Ishikawa (cell line): ENCODE measurements at regions not wholly inside any gene's neighbourhood (a gene's known extent, or its start where the extent isn't known, plus 50 kb on each side); places are given as distances from the start of the nearest gene placed in this dataset.
A peak's percentile ranks its signal among the peaks of the same experiment; 100 is the strongest.

Experiments used
- CREB1 ChIP-seq: IDR thresholded peaks from 2 replicates; pipeline ENCODE4 v1.6.1; 2012; ENCODE audit warnings: low read depth
- EGR1 ChIP-seq: IDR thresholded peaks from 2 replicates; pipeline ENCODE4 v1.6.1; 2012
- EP300 ChIP-seq: IDR thresholded peaks from 2 replicates; pipeline ENCODE4 v1.6.1; 2012; ENCODE audit warnings: borderline replicate concordance
- FOXM1 ChIP-seq: IDR thresholded peaks from 2 replicates; pipeline ENCODE4 v1.6.1; 2012; ENCODE audit warnings: low read depth, borderline replicate concordance
- MAX ChIP-seq: IDR thresholded peaks from 2 replicates; pipeline ENCODE4 v1.6.1; 2012
- NFIC ChIP-seq: IDR thresholded peaks from 2 replicates; pipeline ENCODE4 v1.6.1; 2012
- RAD21 ChIP-seq: IDR thresholded peaks from 2 replicates; pipeline ENCODE4 v1.6.1; 2012; ENCODE audit warnings: low read depth
- REST ChIP-seq: IDR thresholded peaks from 2 replicates; pipeline ENCODE4 v1.6.1; 2012; ENCODE audit warnings: low read depth, mild to moderate bottlenecking
- TAF1 ChIP-seq: IDR thresholded peaks from 2 replicates; pipeline ENCODE4 v1.6.1; 2012; ENCODE audit warnings: low read depth, mild to moderate bottlenecking
- TCF12 ChIP-seq: IDR thresholded peaks from 2 replicates; pipeline ENCODE4 v1.6.1; 2012; ENCODE audit warnings: low read depth
- TEAD4 ChIP-seq: IDR thresholded peaks from 2 replicates; pipeline ENCODE4 v1.6.1; 2012
- USF1 ChIP-seq: IDR thresholded peaks from 2 replicates; pipeline ENCODE4 v1.6.1; 2012
- YY1 ChIP-seq: IDR thresholded peaks from 2 replicates; pipeline ENCODE4 v1.6.1; 2012; ENCODE audit warnings: low read depth
- ZBTB7A ChIP-seq: IDR thresholded peaks from 2 replicates; pipeline ENCODE4 v1.6.1; 2012; ENCODE audit warnings: low read depth

GRCh38 chr4:52259978-52260377, 208.9 kb downstream of the SPATA18 start:
- TF ChIP-seq TCF12 (no peak), CREB1 (no peak), YY1 (no peak)

GRCh38 chr4:52260514-52261210, 209.6 kb downstream of the SPATA18 start:
- TF ChIP-seq RAD21: no peak
- TF ChIP-seq CREB1: no peak
- no peak for TF ChIP-seq FOXM1
- TF ChIP-seq EP300: no peak
- no peak for TF ChIP-seq TCF12

GRCh38 chr4:52263607-52264006, 212.5 kb downstream of the SPATA18 start:
- 0 out of 2 replicates have a peak, but pooled peaks have one; percentile 26 for TF ChIP-seq MAX
- TF ChIP-seq NFIC: peak; percentile 87
- no peak for TF ChIP-seq USF1
- peak; percentile 37; the same call in 1 of the 2 replicates for TF ChIP-seq EP300
- peak; percentile 85 for TF ChIP-seq TEAD4
- TF ChIP-seq TCF12: peak; percentile 62

- no peak for TF ChIP-seq MAX
- no peak for TF ChIP-seq YY1
- no peak for TF ChIP-seq RAD21
- no peak for TF ChIP-seq EGR1
- TF ChIP-seq NFIC: no peak
- no peak for TF ChIP-seq REST
- no peak for TF ChIP-seq TEAD4
- no peak for TF ChIP-seq ZBTB7A
- no peak for TF ChIP-seq FOXM1
- TF ChIP-seq USF1: no peak
Measured at GRCh38 chr4:52265781-52266525, 214.8 kb downstream of the SPATA18 start.

GRCh38 chr4:52266537-52267137, 215.5 kb downstream of the SPATA18 start:
- TF ChIP-seq TAF1: no peak
- no peak for TF ChIP-seq TEAD4
- no peak for TF ChIP-seq TCF12
- TF ChIP-seq EGR1: no peak
- TF ChIP-seq MAX: no peak
- no peak for TF ChIP-seq RAD21
- TF ChIP-seq CREB1: no peak
- no peak for TF ChIP-seq USF1
- TF ChIP-seq REST: no peak
- no peak for TF ChIP-seq EP300
- TF ChIP-seq FOXM1: no peak
- TF ChIP-seq ZBTB7A: no peak
